ENCODE measurements at regions not wholly inside any gene's neighbourhood (a gene's known extent, or its start where the extent isn't known, plus 50 kb on each side); places are given as distances from the start of the nearest gene placed in this dataset.

DNA sequence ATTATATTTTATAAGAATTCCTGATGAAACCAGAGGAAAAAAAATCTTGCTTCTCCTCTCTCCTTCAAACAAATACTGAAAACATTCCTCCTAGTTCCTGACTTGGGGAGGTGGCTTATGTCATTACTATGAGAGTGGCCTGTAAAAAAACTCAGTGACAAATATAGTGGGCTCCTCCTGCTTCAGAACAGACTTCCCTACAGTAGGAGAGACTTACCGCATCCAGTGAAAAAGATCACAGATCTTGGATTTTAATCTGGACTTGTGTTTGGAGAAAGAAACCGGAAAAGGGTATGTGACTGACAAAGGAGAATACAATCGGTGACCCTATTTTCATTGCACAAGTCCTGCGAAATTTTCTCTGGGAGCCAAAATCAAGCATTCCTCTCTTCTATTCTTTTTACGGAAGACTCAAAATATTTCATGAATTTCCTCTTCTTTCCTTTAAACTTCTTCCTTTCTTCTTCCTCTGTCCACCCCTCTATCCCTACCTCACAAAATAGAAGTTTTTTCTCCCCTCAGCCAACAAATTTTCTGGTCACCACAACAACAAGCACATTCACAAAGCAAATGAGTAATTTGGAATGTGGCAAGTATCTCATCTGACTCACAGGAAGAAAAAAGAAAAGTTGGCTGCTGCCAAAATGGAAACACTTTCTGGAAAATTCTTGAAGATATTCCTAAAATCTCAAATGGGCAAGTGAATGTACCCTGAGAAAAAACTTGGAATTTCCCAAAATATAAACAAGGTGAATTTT, 185.1 kb upstream of the CDKN3 start:
- DNase-seq, result no peak

DNA sequence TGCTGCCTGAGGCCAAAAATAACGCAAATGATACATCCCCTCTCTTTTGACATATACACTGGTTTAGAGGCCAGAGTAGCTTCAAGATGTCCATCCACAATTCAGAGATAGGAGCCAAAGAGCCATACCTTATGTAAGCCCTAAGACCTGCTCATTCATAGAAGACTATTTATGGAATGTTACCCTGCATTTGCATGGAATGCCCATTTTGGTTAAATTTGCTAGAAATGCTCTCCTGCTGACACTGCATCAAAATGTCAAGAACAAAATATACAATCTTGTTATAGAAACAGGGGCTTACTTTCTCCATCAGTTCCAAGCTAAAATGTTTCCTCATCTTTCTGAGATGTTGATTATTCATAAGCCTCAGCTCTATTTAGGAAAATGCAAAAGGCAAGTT, 183.3 kb upstream of the CDKN3 start:
- no peak for DNase-seq

DNA sequence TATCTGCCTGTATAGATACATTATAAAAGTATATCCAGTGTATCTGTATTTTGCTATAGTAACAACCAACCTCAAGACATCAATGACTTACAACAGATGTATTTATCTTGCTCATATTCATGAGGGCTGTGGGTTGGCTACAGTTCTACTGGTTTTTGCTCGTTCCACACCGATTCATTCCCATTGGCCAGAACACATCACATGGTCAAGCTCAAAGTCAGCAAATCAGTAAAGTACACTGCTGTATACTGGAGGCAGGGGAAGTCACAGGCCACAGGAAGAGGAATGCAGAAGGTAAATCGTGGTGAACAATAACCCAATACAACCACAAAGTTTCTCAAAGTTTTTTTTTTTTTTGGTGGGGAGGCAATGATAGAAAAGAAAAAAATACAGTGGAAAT, 180.0 kb upstream of the CDKN3 start:
- no peak for DNase-seq

DNA sequence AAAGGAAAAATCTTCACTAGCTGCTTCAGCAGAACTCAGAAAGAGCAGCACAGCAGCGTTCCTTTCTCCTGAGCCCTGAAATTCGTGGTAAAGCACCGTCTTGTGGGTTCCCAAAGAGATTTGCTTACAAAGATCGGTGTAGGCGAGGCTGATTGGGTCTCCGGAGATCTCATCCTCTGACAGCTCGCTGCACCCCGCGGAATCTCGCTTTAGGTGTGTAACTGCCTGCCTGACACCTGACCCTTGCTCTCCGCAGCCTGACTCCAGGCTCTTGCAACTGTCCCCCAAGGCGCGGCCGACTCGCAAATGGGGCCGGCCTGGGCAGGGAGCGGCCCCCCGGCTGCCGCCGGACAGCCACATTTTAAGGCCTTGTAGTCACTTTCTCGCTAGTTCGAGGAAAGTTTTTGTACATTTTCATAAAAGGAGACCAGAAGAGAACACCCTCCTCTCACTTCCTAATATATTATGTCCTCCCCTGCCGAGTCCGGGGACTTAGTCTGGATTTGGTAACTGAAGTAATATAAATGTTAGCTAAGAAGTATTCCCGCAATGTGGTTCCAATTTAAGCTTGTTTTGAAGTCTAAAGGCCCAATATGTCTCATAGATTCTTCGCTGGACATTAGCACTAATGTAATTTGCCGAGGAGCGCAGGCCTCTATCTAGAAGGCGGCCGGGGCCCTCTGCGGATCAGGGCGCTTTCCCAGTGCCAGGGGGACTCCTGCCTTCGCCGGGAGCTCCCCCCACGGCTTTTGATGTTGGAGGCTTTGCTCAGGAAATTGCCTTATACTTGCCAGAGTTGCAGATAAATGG, 177.3 kb upstream of the CDKN3 start:
- peak; percentile 25 for DNase-seq

DNA sequence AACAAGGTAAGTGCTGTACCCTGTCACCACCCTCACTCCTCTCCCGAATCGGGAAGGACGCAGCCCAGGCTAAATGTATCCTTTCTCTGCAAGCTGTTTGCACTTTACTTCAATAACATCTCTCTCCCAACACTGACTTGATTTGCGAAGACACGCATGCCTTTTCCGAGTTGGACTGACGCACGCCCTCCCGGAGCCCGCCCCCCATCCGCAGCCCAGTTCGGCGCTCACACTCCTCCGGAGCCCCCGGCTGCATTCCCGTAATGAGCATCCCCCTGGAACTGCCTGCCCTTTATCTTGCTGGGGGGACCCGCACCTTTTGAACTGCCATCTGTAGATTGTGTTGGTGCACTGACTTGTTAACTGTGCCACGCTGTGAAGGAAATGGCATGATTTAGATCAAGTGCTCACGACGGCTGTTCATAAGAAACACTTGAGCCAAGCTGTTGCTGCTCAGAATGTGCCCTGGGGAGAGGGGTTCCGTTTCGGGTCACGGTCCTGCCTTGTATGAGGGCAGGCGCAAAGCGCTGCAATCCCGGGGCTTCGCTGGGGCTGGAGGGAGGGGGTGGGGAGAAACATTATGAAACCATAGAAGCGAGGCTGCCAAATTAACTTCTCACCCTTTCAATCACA, 176.6 kb upstream of the CDKN3 start:
- DNase-seq, result peak; percentile 57

DNA sequence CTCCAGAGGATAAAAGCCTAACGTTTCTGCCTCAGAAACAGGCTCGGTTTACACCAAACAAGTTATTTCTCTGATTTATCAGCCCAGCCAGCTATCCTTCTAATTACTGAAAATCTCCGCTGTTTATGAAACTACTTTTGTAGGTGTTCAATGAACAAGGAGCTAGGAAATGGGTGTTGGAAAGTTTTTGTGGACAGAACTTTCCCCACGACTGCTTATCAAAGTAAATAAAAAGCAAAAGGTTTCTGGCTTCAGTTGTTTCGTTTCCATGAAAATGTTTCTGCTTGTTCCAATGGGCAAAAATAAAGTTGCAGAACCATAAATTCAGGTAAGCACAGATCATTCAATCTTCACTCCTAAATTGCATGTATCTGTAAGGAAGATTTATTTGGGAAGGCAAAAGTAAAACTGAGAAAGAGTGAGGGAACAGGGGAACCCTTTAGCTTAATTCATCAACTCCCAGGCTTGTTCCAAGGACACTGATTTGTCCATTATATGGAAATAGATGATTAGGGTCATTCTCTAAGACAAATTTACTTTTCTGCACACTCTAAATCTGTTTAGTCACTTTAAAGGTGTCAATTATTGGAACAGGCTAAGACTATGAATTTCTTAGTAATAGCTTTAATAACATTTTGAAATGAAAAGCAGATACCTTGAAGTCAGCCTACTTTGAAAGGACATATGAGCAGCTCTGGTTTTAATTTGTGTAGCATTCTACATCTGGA, 175.9 kb upstream of the CDKN3 start:
- no peak for DNase-seq

DNA sequence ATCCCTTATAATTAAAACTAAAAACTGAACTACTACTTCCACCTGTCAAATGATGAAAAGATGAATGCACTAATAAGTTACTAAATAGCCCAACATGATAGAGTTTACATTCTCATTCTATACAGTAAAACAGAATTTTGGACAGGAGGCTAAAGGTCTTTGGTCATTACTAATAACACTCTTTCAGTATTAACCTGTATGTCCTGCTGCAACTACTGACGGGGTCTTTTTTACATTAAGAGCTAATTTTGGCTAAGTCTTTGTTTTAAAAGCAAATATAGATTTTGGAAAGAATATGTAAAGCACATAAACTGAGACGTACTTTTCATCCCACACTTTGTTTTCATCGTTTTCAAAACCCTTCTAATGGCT, 175.4 kb upstream of the CDKN3 start:
- DNase-seq, result no peak

DNA sequence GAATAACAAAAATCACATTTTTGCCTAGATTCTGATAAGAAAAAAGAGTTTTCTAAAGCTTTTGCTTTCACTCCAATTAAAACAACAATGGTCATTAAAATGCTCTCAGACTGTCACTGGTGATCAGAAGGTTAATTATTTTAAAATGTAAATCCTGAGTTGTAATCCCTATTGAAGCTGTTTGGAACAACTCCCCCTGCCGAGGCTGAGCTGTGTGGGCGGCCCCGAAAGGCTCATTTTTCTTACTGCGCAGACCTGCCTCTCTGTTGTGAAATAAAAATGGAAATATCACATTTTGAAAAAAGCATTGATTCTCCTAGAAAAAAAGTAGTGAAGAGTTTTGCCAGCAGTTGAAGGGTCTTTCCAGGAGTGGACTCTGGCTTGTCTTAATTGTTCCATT, 174.8 kb upstream of the CDKN3 start:
- no peak for DNase-seq

DNA sequence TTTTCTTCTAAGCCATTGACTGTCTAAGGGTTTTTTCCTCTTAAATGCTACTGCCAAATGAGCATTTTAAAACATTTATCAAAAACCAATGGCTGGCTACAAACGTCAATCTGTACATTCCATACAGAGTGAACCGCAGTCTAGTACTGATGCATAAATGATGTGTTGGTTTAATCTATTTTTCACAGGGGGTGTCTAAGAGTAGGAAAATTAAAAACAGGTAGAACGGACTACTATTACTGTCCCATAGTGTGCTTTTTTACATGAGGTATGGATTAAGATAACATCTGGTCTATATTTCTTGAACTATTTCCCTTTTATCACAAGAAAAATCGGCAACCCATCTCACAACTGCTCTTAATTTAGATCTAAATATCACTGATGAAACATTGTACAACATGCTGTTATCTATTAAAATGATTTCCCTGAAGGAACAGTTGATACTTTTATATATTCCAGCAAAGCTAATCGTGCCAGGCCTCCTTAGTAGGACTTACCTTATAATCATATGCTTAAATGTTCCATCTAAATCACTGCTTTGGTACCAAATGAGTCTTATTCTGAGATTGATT, 172.9 kb upstream of the CDKN3 start:
- no peak for DNase-seq

DNA sequence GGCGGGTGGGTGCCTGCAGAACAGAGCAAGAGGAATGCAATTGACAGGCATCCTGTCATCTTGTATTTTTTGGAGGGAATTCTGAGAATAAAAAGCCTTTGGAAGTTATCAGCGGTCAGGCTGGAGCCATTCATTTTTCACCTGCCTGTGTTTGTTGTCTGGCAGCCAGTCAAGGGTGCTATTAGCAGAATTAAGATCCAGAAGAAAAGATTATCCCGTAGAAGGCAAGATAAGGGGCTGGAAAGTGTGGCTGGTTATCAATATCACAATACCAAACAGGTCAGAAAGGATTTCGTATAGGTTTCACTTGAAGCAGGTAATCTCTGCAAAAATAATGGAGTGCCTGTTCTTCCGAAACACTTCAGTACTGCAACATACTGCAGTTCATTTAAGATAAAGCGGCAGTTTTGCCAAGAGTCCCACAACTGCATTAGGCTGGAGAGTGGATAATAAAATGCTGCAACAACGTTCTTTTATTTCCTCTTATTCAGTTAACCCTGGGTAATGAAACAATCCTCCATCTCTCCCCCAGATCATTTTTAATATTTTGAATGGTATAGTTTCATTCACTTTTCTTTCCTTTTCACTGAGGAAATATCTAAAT, 171.2 kb upstream of the CDKN3 start:
- DNase-seq, result no peak

DNA sequence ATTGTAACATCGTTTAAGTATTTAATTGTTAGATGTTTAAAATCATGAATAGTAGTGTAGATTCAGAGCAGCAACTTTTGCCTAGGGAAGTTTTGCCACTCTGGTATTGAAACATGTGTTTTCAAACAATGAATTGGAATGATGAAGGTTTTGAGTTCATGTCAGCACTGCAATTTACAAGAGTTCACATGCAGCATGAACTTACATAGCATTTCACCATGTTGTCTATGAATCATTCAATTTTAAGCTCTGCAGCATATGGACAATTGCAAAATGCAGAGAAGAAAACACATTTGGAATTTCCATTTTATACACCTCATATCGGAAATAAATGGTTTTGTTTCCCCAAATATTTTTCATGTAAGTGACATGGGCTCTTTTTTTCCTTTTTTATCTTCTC, 170.7 kb upstream of the CDKN3 start:
- no peak for DNase-seq

DNA sequence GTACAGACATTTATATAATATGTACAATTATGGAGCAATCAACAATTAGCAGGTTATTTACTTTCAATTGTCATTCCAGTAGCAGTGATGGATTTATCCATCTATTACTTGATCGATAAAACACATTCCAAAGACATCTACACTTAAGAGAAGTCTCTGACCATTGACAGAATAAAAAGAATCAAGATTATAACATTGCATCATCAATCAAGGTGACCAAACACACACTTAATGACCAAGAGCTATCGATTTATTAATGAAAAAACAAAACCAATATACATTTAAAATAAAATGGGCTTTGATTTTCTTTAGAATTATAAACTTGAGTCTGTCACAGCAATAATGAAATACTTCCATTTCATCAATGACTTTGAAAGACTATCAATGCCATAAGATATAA, 170.2 kb upstream of the CDKN3 start:
- DNase-seq, result no peak

DNA sequence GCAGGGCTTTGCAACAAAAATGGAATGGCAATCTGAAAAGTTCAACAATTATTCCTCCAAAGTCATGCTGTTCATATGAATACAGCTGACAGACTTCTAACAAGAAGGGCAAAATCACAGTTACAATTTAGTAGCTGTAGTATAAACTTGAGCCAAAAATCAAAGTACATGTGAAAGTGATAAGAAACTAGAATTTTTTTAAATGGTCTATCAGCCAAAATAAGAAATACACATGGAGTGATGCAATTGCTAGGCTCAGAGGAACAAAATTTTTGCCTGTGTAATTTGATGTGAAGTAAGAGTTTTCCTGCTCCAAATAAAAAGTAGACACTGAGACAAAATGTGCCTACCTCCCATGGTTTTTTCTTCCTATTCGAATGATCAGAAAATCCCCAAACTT, 167.7 kb upstream of the CDKN3 start:
- DNase-seq, result no peak

DNA sequence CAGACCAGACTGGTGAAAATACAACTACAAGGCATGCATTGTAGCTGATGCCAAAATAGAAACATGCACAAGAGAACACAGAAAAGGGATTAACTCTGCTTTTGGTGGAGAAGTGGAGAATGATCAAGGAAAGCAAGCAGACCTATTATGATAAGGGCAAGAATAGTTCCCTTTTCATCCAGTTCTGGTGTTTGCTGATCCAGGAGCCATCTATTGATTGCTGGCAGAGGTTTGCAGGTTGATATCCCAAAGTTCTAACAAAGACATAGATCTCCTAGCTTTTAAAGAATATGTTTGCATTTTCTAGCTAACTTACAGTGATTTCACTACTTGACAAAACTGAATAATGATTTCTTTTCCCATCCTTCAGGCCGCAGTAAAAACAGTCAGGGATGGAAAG, 166.2 kb upstream of the CDKN3 start:
- DNase-seq, result no peak

DNA sequence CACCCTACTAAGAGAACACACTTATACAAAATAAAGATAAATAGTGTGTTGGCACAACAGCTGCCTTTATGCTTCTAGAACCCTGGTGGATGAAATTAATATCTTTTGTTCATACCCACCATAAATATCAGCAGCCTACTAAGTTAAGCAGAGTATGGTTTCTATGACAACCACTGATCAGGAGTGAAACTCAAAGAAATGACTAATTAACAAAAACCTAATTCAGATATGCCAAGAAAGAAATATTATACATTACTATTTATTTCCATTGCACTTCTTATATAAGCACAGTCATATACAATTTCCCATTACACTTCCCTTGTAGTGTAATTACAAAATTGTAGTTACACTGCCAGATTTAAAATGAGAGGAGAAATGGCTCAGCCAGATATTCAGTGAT, 164.1 kb upstream of the CDKN3 start:
- DNase-seq, result no peak

DNA sequence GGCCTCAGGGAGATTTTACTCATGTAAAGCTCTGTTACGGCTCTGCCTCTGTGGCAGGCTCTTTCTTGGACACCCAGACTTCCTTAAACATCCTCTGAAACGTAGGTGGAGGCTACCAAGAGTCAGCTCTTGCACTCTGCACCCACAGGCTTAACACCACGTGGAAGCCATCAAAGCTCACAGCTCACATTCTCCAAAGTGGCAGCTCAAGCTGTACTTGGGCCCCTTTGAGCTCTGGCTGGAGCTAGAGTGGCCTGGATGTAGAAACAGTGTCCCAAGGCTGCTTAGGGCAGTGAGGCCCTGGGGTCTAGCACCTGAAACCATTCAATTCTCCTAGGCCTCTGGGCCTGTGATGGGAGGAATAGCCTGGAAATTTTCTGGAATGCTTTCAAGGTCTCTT, 155.3 kb upstream of the CDKN3 start:
- no peak for DNase-seq

DNA sequence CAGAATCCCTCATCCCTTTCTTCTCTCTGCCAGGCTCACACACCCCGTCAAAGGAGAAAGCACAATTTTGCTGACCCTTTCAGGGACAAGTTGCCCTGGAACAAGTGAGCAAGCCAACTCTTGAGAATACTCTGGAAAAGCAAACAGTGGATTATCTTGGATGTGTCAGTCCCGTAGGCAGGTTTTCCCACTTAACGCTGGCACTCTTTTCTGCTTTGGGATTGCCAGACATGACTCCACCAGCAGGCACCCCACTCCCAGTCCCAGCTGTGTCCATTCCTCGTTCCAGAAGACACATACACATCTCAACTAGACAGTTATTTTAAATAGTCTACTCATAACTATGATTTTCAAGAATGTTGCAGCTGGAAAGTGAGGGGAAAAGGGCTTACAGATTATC, 145.5 kb upstream of the CDKN3 start:
- no peak for DNase-seq

DNA sequence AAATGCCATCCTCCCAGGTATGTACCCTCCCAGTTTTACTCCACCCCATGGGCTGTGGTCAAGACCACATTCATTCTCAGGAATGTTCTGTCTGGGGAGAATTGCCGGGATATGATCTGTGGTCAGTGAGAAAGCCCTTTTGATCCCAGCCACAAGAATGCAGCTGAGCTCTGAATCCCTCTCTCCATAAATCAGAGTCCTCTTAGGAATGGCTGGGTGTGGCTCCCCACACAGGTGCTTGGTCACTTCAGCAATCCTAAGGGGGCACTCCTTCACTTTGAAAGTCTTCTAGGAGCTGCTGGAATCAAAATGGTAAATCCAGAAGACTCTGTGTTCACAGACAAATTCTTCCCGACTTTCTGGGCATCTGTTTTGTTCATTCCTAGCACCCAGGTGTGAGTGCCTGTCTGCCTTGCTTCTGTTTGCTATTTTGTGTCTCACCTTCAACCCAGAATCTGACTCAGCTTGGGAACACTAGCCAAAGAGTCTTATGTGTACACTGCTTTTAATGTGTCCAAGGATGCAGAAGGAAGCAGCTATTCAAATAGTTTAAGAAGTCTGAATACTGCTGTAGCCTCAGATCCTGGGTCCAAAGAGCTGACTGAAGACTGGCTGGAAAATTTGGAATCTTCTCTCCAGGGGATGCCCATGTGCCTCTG, 144.6 kb upstream of the CDKN3 start:
- DNase-seq, result no peak

DNA sequence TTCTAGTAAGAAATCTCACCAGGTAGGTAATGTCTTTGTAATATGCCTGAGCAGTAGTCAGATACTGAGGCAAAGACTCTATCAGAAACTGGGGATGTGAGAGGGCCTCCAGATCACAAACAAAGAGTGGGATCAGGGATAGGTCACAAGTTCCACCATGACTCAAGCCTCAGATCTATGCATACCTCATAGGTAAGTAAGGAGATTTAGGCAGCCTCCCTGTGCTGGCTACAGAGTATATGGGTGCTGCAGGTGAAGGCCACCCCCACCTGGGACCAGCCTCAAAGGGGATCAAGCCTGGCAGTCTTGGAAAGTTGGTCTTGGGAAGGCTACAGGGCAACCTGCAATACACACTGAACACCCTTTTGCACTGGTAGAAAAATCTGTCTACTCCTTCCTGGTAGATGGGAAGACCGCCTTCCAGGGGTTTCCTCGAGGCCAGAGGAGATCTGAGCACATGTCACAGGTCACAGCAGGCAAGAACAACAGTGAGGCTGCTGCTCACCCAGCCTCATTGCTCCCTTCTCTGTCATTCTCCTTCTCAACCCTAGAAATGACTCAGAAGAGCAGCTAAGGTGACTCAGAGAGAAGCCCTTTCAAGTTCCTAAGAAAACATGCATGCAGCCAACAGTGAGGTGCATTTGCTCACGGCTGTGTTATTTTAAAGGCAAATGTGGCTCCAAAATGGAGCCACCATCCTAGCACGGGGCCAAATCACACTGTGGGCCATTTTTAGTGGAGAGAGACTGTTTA, 143.4 kb upstream of the CDKN3 start:
- no peak for DNase-seq

DNA sequence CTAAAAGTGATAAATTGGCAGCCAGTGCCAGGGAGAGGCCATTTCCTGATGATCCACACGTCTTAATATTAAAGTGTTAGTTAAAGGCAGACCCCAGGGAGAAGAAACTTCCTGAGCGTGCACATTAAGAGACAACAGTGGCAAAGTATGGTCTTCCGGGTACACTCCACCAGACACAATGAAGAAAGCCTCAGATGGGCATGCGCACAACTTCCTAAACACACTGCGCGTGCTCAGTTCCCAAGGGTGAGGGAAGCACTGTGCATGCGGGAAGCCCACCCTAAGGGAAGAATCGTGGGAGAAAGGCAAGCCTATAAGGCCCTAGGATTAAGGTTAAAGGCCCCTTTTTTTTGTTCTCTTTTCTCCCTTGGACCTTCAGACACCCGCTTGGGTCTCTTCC, 140.7 kb upstream of the CDKN3 start:
- DNase-seq, result no peak

DNA sequence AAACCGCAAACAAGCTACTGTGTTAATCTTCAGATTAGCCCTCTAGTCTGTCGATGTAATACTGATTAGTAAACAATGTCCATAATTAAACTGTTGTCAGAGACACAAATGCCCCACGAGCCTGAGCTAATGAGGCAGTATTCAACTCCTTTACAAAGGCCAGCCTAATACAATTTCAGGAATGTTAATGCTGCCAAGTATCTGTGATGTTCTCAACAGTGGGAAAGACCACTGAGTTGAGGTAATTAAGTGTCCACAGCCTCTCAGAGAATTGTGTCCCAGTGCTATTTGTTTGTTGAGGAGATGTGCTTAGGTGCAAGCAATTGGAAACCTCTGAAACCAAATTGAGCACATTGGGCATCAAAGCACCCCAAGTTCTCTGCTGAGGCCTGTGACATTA, 139.4 kb upstream of the CDKN3 start:
- no peak for DNase-seq
